H1 (cell line): ENCODE measurements at regions not wholly inside any gene's neighbourhood (a gene's known extent, or its start where the extent isn't known, plus 50 kb on each side); places are given as distances from the start of the nearest gene placed in this dataset.

Experiments
- CTCF ChIA-PET: fragments of 300-600 bp; sonication (Branson Sonifier 250); formaldehyde crosslinking; loops from one replicate; lab custom pipeline; 2021; ENCODE audit not compliant: partially characterized antibody; lab: Charles Lee
- POLR2A ChIA-PET: fragments of 300-600 bp; sonication (Branson Sonifier 250); formaldehyde crosslinking; loops from one replicate; lab custom pipeline; 2021; ENCODE audit warnings: inconsistent platforms; ENCODE audit not compliant: partially characterized antibody; lab: Charles Lee
- DNase-seq, 2 experiments: peaks; one replicate each; pipeline versions ENCODE4 v3.0.0 to v3.0.0-alpha.2; 2010 to 2022; ENCODE audit warnings: low spot score in 2 of 2, low read depth in 1 of 2, mixed read lengths in 1 of 2
- FAIRE-seq: peaks from 2 replicates; lab custom pipeline; 2011; peaks lifted over from hg19 to GRCh38; lab: Jason Lieb, UNC
- H2AFZ ChIP-seq: 2 replicates; pipeline ENCODE4 v1.8.1; 2012; ENCODE audit warnings: low read length, inconsistent platforms
- H2AK5ac ChIP-seq: 2 replicates; pipeline ENCODE4 v1.6.1; 2013; ENCODE audit warnings: low read depth, low read length
- H2BK120ac ChIP-seq: replicated peaks from 2 replicates; pipeline ENCODE3; 2013; ENCODE audit warnings: low read depth, low read length, inconsistent platforms
- H2BK12ac ChIP-seq: 2 replicates; pipeline ENCODE4 v1.6.1; 2013; ENCODE audit warnings: low read depth, low read length
- H2BK15ac ChIP-seq: 2 replicates; pipeline ENCODE4 v1.6.1; 2013; ENCODE audit warnings: low read length
- H2BK20ac ChIP-seq: 2 replicates; pipeline ENCODE4 v1.6.1; 2013; ENCODE audit warnings: low read length
- H2BK5ac ChIP-seq: 2 replicates; pipeline ENCODE4 v1.6.1; 2013; ENCODE audit warnings: low read depth, low read length
- H3K14ac ChIP-seq: 2 replicates; pipeline ENCODE4 v1.6.1; 2013; ENCODE audit warnings: inconsistent platforms; ENCODE audit not compliant: insufficient read length
- H3K18ac ChIP-seq: 2 replicates; pipeline ENCODE4 v1.6.1; 2013; ENCODE audit warnings: low read length; ENCODE audit errors: extremely low read depth
- H3K23ac ChIP-seq: 2 replicates; pipeline ENCODE4 v1.6.1; 2013; ENCODE audit warnings: inconsistent platforms; ENCODE audit not compliant: insufficient read length
- H3K23me2 ChIP-seq: 2 replicates; pipeline ENCODE4 v1.6.1; 2013; ENCODE audit warnings: low read depth, low read length
- H3K27ac ChIP-seq: 2 replicates; pipeline ENCODE4 v1.6.1; 2011; ENCODE audit warnings: low read depth, low read length, inconsistent platforms
- H3K27me3 ChIP-seq, 4 experiments: replicated peaks in 1 of 4; 1 replicate in 1 of 4; 2 replicates in 3 of 4; pipeline versions ENCODE4 v1.6.1 to v1.8.1; 2011 to 2013; ENCODE audit warnings: low read length in 3 of 4, mild to moderate bottlenecking in 3 of 4, inconsistent platforms in 2 of 4, mixed read lengths in 2 of 4, moderate library complexity in 1 of 4; ENCODE audit not compliant: control insufficient read depth in 3 of 4, insufficient read depth in 3 of 4; ENCODE audit errors: extremely low read depth in 1 of 4
- H3K36me3 ChIP-seq, 4 experiments: 2 replicates each; pipeline versions ENCODE4 v1.6.1 to v1.8.1; 2011 to 2013; ENCODE audit warnings: mild to moderate bottlenecking in 4 of 4, low read length in 3 of 4, moderate library complexity in 2 of 4, control low read depth in 1 of 4, inconsistent platforms in 1 of 4; ENCODE audit not compliant: insufficient read depth in 4 of 4, control insufficient read depth in 2 of 4
- H3K4ac ChIP-seq: replicated peaks from 2 replicates; pipeline ENCODE3; 2013; ENCODE audit warnings: low read length, low read depth, mixed read lengths, inconsistent platforms; ENCODE audit not compliant: insufficient read length
- H3K4me1 ChIP-seq, 4 experiments: replicated peaks in 1 of 4; 1 replicate in 1 of 4; 2 replicates in 3 of 4; pipeline versions ENCODE4 v1.6.1 to v1.8.1; 2011 to 2013; ENCODE audit warnings: low read length in 3 of 4, inconsistent platforms in 2 of 4, mixed read lengths in 1 of 4; ENCODE audit not compliant: insufficient read depth in 4 of 4, control insufficient read depth in 3 of 4
- H3K4me2 ChIP-seq, 2 experiments: 2 replicates each; pipeline versions ENCODE4 v1.6.1 to v1.8.1; 2011 to 2013; ENCODE audit warnings: low read depth in 2 of 2, low read length in 2 of 2, control low read depth in 1 of 2, inconsistent platforms in 1 of 2, mild to moderate bottlenecking in 1 of 2; ENCODE audit not compliant: insufficient read depth in 1 of 2
- H3K4me3 ChIP-seq, 4 experiments: fragments of 200-600, 300-600 bp in 1 of 4; sonication (generic), shearing (Covaris generic), sonication (Bioruptor Twin) in 1 of 4; 2 replicates each; pipeline versions ENCODE4 v1.5.1 to v1.8.1; 2011 to 2016; ENCODE audit warnings: low read length in 4 of 4, low read depth in 3 of 4, control low read depth in 2 of 4, inconsistent platforms in 2 of 4, mild to moderate bottlenecking in 2 of 4, mixed read lengths in 1 of 4, moderate library complexity in 1 of 4; ENCODE audit not compliant: insufficient read depth in 2 of 4; ENCODE audit errors: extremely low read depth in 1 of 4
- H3K56ac ChIP-seq: replicated peaks from 2 replicates; pipeline ENCODE3; 2013; ENCODE audit warnings: low read depth, mild to moderate bottlenecking, mixed read lengths, low read length, inconsistent platforms; ENCODE audit not compliant: insufficient read length
- H3K79me1 ChIP-seq: 2 replicates; pipeline ENCODE4 v1.6.1; 2013; ENCODE audit warnings: low read depth, low read length, control low read depth
- H3K79me2 ChIP-seq, 2 experiments: 2 replicates each; pipeline versions ENCODE4 v1.6.1 to v1.8.1; 2012 to 2013; ENCODE audit warnings: low read length in 2 of 2, mild to moderate bottlenecking in 2 of 2, inconsistent platforms in 1 of 2; ENCODE audit not compliant: insufficient read depth in 2 of 2, control insufficient read depth in 1 of 2
- H3K9ac ChIP-seq, 4 experiments: replicated peaks in 1 of 4; 1 replicate in 1 of 4; 2 replicates in 3 of 4; pipeline versions ENCODE4 v1.6.1 to v1.8.1; 2011 to 2013; ENCODE audit warnings: low read depth in 3 of 4, low read length in 3 of 4, control low read depth in 2 of 4, mild to moderate bottlenecking in 2 of 4, moderate library complexity in 2 of 4, inconsistent platforms in 1 of 4; ENCODE audit errors: extremely low read depth in 1 of 4
- H3K9me3 ChIP-seq, 2 experiments: 2 replicates each; pipeline versions ENCODE4 v1.6.1 to v1.8.1; 2012 to 2013; ENCODE audit warnings: mild to moderate bottlenecking in 2 of 2, moderate library complexity in 2 of 2, control low read depth in 1 of 2, inconsistent platforms in 1 of 2, low read depth in 1 of 2, low read length in 1 of 2, mixed read lengths in 1 of 2; ENCODE audit not compliant: insufficient read depth in 2 of 2
- H4K20me1 ChIP-seq, 2 experiments: replicated peaks in 1 of 2; 2 replicates each; pipeline versions ENCODE3 to v1.8.1; 2011 to 2013; ENCODE audit warnings: inconsistent platforms in 2 of 2, low read length in 2 of 2, mild to moderate bottlenecking in 1 of 2; ENCODE audit not compliant: insufficient read depth in 2 of 2, control insufficient read depth in 1 of 2
- H4K5ac ChIP-seq: 2 replicates; pipeline ENCODE4 v1.6.1; 2013; ENCODE audit warnings: low read length, low read depth, mixed read lengths, inconsistent platforms; ENCODE audit not compliant: insufficient read length
- H4K8ac ChIP-seq: 2 replicates; pipeline ENCODE4 v1.8.0; 2013; ENCODE audit warnings: mild to moderate bottlenecking, moderate library complexity, low read length, inconsistent platforms; ENCODE audit not compliant: insufficient read depth; ENCODE audit errors: extremely low read depth
- H4K91ac ChIP-seq: replicated peaks from 2 replicates; pipeline ENCODE3; 2013; ENCODE audit warnings: low read length, mixed read lengths, inconsistent platforms; ENCODE audit not compliant: insufficient read length
- BCL11A ChIP-seq, 2 experiments: IDR thresholded peaks; one replicate each; pipeline ENCODE4 v1.6.1; 2011; ENCODE audit warnings: low read depth in 2 of 2, low read length in 2 of 2, mild to moderate bottlenecking in 2 of 2
- CHD1 ChIP-seq: IDR thresholded peaks from 2 replicates; pipeline ENCODE4 v1.6.1; 2012; ENCODE audit warnings: low read depth, low read length, improper control_type of control experiment
- NANOG ChIP-seq: IDR thresholded peaks from 2 replicates; pipeline ENCODE4 v1.6.1; 2011; ENCODE audit warnings: low read length, low read depth, mild to moderate bottlenecking, inconsistent platforms; ENCODE audit not compliant: insufficient read depth, poor library complexity, severe bottlenecking
- SRF ChIP-seq: IDR thresholded peaks from 2 replicates; pipeline ENCODE4 v1.6.1; 2011; ENCODE audit warnings: mild to moderate bottlenecking, low read depth, low read length, moderate library complexity
- TEAD4 ChIP-seq: IDR thresholded peaks from 2 replicates; pipeline ENCODE4 v1.6.1; 2012; ENCODE audit warnings: low read depth, low read length, inconsistent platforms, mixed read lengths
- WGBS, 2 experiments: shearing (Covaris generic) in 1 of 2; methylation state at CpG; one replicate each; pipeline versions ENCODE4 v1.1.6 to v1.1.7; 2013 to 2015; ENCODE audit warnings: low lambda C conversion rate in 2 of 2, mixed read lengths in 2 of 2, inconsistent platforms in 1 of 2, low coverage in 1 of 2, missing lambda C conversion rate in 1 of 2; ENCODE audit not compliant: insufficient replicate concordance in 2 of 2, insufficient coverage in 1 of 2, insufficient read length in 1 of 2; ENCODE audit errors: extremely low coverage in 1 of 2, missing lambda C conversion rate in 1 of 2; 5-methylcytosine and 5-hydroxymethylcytosine counted together
- TF ChIP-seq, protein P1 (sequence below): IDR thresholded peaks from 2 replicates; pipeline ENCODE4 v1.6.1; 2012; ENCODE audit warnings: inconsistent platforms

DNA sequence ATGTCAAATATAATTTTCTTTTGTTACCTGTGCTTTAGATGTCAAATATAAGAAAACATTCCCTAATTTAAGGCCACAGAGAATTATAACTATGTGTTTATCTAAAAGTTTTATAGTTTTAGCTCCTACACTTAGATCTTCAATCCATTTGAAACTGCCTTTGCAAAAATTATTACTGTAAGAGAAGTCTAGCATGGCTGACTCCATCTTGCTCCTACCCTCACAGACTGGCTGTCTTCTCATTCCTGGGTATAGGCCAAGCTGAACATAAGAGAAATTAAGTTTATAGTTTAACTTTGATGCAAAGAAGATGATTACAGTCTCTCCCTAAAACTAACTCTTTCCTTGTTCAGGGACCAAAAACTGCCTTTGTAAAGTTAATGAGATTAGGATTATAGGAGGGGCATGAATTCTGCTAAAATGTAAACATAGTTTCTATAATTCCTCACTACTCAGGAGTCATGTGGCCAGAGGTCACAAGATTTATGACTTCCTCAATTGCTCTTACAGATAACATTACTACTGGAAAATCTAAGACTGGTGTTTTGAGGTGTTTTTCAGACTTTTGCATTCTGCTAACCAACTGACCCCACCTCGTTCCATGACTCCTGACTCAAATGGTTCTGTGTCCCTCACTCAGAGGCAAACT lies 184.0 kb downstream of the BCHE start:
- no peak overlapping the region for H3K27ac ChIP-seq
- no peak overlapping the region for H3K9ac ChIP-seq
- H3K14ac ChIP-seq = no peak overlapping the region
- H3K4me1 ChIP-seq = no peaks in the 10 kb centered on the region
- no peaks in the 10 kb centered on the region for H3K79me1 ChIP-seq
- H3K36me3 ChIP-seq = no peaks in the 10 kb centered on the region
- POLR2A ChIA-PET = no interaction called here
- no peak overlapping the region for H3K18ac ChIP-seq
- H2BK12ac ChIP-seq = no peak overlapping the region
- no peaks in the 10 kb centered on the region for H3K27me3 ChIP-seq
- no peak overlapping the region for H2BK15ac ChIP-seq
- peaks cover 0 to 7% of the 10 kb centered on the region in 2 experiments; a peak in 1 of 4 replicates for H3K9me3 ChIP-seq
- H2BK20ac ChIP-seq = no peak overlapping the region
- H2AFZ ChIP-seq = no peak overlapping the region
- H3K23me2 ChIP-seq = no peaks in the 10 kb centered on the region
- CTCF ChIA-PET = no interaction called here
- no peak for FAIRE-seq
- H4K8ac ChIP-seq = no peak overlapping the region
- H3K4me2 ChIP-seq = no peak overlapping the region
- no peaks in the 10 kb centered on the region for H3K79me2 ChIP-seq
- H3K4me3 ChIP-seq = no peak overlapping the region
- no peak for DNase-seq
- no peaks in the 10 kb centered on the region for H4K20me1 ChIP-seq
- H2BK5ac ChIP-seq = no peak overlapping the region
- no peak overlapping the region for H3K23ac ChIP-seq
- TF ChIP-seq CHD1 (no peak), NANOG (no peak), BCL11A (IDR thresholded peaks at IDR 0.05; ENCODE audit: low read depth in 2 of 2, low read length in 2 of 2) (no peak), SRF (no peak), TEAD4 (no peak)
- TF ChIP-seq, protein P1, sequence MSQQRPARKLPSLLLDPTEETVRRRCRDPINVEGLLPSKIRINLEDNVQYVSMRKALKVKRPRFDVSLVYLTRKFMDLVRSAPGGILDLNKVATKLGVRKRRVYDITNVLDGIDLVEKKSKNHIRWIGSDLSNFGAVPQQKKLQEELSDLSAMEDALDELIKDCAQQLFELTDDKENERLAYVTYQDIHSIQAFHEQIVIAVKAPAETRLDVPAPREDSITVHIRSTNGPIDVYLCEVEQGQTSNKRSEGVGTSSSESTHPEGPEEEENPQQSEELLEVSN = no peak
- H3K56ac ChIP-seq = no peak overlapping the region
- no peak overlapping the region for H3K4ac ChIP-seq
- no peak overlapping the region for H2BK120ac ChIP-seq
- H4K5ac ChIP-seq = no peak overlapping the region
- WGBS, 2 experiments = 77% methylated on average over 1 of the region's 1 CpG; no CpG with 5 or more reads in 1 of the 2 experiments
- no peak overlapping the region for H4K91ac ChIP-seq
- no peak overlapping the region for H2AK5ac ChIP-seq
